Effector CD4-positive, alpha-beta T cell (primary cell): ENCODE measurements at regions not wholly inside any gene's neighbourhood (a gene's known extent, or its start where the extent isn't known, plus 50 kb on each side); places are given as distances from the start of the nearest gene placed in this dataset.

Source experiments
- DNase-seq: peaks from one replicate; pipeline ENCODE4 v3.0.0-alpha.2; 2020

DNA sequence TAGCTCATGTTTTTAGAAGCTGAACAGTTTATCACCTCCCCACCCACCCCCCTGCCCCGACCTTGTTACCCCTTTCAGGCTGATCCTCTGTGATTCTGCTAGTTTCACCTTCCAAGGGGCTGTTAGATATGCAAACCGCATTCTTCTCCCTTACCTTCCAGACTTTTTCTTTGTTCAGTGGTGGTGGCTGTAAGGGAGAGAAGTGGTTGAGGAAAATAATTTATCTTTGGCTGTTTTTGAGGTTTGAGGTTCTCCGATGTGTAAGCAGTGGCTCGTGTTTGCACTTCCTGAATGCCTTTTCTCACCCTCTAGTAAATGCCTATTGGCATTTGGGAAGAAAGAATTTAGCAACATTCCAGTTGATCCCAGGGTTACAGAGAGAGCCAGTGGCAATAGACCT is 69.4 kb upstream of the KCNG1 start:
- DNase-seq: no peak

DNA sequence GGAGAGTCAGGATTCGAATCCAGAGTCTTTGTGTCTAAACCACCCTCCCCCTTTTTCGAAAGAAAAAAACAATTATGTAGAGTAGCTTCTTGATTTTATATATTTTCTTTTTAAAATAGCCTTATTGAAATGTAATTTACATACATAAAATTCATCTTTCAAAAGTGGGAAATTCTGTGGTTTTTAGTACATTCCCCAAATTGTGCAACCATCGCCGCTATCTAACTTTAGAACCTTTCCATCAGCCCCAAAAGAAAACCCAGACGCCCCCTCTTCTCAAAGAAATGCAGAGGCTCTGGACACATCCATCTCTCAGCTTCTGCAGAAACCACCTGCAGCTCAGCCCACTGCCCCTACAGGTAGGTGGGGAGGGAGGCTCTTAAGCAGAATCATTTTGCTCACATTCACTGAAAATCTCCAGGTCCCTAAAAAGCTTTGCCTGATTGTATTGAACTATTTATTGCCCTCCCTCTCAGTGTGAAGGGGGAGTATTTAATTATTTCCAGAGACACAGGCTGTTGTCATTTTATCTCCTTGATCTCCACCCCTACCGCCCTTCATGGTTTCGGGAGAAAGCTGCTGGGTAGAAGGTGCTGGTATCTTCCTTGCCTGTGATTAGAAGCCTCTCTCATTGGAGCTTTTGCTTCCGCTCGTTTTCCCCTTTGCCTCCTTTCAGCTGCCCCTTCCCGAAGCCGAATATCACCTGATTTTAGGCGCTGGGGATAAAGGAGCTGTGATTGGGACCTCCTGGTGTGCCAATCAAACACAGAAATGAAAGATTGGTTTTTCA is 68.7 kb upstream of the KCNG1 start:
- no peak for DNase-seq

DNA sequence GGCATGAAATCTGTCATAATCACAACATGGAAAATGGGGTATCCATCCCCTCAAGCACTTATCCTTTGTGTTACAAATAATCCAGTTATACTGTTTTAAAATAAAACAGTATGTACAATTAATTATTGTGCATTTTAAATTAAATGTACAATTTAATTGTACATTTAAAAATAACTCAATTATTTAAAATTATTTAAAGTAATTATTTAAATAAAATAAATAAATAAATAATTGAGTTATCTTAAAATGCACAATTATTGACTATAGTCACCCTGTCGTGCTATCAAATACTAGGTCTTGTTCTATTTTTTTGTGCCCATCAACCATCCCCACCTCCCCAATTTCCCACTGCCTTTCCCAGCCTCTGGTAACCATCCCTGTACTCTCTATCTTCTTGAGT is 66.9 kb upstream of the KCNG1 start:
- no peak for DNase-seq

DNA sequence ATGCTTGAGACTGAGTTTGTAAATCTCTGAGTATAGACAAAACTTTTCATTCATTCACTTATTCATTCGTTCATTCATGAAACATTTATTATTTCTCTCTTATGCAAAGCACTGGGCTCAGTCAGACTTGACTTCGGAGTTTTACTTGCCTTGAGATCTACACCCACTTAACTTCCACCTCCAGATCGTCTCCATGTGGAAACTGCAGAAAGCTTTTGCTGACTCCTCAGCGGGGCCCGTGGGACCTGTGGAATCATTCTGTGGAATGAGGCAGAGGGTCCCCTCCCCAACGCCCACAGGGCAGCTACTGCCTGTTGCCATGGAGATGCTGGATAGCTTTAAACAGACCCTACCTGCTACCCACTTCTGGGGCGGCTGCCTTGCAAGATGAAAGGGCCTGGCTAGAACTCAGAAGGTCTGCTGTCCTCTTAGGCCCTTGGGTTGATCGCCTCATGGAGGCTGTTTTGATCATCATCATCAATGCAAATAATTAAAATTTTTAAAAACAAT is 66.4 kb upstream of the KCNG1 start:
- DNase-seq: no peak

DNA sequence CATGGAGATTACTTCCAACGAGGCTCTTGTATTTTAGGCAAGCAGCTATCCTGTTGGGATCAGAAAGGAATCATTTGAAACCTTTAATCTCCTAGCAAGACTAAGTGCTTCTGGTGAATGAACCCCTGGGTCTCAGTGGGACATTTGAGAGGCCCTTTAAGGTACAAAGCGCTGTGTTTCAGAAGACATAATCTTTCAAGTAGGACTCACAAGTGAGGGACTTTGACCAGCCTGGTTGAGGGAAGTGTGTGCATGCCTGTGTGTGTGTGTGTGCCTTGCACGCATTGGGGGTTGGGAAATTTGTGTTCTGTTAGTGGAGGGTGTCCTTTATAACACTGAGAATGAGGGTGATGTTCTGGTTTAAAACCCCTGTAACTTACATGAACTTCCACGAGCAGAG is 64.4 kb upstream of the KCNG1 start:
- DNase-seq: no peak

DNA sequence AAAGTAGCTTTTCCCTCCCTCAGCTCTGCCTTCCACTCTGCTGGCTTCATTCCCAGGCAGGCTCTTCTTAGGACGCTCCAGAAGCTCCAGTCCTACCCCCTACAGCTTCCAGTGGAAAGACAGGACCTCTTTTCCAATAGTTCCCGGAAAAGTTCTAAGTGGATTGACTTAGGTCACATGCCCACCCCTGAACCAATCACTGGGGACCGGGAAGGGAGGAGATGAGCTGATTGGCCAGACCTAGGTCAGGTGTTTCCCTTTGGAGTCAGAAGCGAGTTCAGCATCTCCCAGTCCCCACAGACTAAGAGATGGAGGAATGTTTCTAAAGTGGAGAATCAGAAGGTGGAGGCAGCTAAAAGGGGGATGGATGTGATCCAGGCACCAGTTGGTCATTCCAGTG is 62.9 kb upstream of the KCNG1 start:
- no peak for DNase-seq

DNA sequence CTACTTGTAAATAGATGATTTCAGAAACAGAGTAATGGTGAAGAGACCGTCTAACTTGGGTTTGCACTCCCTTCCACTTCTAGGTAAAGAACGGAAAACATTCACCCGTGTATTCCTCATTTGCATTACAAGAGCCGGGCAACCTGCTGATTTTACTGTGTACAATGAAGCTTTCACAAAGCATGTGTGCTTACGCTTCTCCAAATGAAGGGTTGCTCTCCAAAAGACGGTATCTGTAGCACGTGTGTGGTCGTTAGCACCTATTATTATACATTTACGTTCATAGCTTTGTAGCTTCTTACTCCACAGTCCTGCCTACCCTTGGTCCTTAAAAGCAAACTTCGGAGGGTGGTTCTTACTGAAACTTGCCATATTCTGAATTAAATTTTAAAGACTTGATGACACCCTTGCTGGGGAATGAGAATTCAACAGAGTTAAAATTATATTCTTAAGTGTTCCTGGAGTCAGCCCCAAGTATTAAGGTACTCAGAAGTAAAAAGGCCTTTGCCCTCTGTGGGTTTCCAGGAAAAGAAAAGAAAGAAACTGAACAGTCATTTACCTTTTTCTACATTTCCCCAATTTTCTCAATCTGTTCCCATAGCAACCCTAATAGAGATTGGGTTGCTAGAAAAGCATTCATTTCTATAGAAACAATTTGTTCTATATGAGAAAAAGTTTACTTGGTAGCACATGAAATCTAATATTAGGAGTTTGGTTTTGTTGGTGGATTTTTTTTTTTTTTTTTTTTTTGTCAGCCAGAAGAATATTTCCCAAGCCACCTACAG is 61.9 kb upstream of the KCNG1 start:
- no peak for DNase-seq

DNA sequence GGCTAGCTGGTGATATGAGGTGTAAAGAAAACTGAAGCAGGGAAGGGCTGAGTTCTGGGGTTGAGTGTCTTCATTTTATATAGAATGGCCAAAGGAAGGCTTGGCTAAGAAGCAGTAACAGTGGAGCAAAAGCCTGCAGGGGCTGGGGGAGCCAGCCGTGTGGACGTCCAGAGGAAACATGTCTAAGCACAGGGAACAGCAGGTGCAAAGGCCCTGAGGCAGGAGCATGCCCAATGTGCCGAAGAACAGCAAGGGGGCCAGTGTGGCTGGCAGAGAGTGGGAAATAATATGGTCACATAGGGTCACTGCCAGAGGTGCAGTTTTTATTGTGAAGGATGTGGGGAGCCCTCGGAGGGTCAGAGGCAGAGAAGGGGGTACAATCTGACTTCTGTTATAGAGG is 60.5 kb upstream of the KCNG1 start:
- no peak for DNase-seq

DNA sequence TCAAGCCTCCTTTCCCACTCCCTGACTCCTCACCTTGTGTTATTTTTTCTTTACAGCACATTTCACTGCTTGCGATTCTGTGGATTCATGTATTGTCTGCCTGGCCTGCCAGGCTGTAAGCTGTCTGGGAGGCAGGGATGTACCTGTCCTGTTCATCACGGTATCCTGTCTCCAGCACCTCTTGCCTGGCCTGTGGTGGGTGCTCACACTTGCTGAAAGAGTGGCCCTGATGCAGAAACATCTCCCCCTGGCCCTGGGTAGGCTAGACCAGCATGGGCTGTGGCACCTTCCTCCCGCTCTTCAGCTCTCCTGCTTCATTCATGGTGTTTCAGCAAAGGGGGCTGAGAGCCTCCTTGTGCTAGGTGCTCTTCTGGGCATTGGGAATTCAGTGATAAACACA is 60.1 kb upstream of the KCNG1 start:
- no peak for DNase-seq

DNA sequence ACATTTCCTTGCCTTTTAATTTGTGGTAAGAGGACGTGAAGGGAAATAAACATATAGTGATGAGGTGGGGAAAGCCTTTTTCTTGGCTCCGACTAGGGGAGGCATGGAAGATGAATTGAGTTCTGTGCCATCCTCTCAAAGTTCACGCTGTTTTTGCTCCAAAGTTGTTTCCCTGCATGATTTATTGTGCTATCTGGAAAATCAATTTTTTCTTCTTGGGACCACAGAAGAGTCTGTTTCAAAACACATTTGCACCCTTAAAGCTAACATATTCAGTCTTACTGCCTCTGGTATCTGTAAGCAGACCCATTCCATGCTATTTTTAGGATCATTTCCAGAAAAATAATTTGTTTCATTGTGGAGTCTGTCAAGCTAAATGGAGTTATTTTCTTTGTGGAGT is 57.6 kb upstream of the KCNG1 start:
- no peak for DNase-seq

DNA sequence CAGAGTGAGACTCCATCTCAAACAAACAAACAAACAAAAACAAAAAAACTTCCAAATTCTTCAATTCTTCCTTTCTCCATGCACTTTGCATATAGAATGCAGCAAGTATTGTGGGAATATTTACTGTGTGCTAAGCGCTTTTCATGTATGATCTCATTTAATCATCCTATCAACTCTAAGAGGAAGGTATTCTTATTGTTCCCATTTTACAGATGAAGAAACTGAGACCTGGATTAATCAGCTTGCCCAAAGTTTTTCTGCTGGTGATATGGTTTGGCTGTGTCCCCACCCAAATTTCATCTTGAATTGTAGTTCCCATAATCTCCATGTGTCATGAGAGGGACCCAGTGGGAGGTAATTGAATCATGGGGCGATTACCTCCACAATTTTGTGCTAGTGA is 56.6 kb upstream of the KCNG1 start:
- no peak for DNase-seq

DNA sequence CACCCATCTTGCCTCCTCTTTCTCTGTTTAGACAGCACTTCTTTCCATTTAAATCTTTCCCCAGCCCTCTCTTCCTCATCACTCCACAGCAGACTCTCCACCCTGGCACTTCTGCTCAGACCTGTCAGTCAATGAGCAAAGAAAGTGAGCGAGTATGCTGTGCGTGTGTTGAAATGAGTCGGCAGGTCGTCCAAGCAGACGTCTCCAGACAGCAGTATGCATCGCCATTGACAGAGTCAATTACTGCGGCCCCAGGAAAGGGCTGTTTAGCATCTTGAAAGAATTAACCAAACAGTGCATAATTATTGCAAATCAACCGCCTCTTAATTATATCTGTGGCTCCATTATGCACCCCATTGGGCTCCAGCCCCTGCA is 54.8 kb upstream of the KCNG1 start:
- no peak for DNase-seq

DNA sequence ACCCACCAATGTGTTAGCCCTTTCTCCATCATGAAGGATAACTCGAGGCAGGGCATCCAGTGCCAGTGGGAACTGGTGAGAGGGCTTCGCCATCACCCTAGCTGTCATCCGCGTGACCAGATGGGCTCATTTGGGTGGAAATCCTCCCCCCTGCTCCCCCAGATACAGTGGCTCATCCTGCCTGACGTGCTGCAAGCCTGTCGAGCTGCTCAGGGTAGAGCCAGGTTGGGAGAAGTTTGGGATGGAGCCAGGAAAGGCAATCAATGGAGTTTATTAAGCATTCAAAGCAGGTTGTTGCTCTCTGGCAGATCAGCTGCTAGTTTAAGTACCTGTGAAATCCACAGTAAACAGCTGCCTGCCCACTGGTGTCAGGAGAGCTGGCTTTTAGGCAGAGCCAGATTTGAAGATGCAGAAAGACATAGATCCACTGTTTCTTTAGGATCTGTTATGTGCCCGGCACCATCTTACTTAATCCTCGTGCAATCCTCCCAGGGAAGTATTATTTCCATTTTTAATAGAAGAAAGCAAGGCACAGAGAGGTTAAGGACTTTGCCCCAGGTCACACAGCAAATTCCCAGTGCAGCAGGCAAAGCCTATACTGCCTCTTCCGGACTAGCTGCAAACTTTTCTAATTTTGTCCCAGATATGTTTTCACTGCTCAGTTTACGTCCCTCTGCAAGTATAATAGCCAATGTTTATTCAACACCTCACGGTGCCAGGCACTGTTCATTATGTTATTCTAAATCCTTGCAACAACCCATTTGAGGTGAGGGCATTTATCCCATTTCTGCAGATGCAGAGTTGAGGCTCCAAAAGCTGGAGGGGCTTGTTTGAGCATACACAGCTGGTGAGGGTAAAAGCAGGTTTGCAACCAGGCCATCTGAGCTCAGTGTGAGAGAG is 54.1 kb upstream of the KCNG1 start:
- DNase-seq: no peak

DNA sequence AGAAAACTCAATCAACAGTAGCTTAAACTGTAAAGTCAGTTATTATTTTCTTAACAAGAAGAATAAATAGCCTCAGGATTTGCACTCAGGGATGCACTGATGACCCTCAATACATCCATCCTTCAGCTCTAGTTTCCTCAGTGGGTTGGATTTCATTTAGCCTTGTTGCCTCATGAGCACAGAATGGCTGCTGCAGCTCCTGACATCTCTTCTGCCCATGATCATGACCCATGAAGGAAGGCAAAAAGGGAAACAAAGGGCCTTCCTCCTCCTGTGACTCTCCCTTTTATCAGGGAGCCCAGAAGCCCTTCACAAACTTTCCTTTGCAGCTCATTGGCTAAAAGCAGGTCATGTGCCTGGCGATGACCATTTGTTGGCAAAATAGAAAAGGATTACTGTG is 51.2 kb upstream of the KCNG1 start:
- DNase-seq: no peak
